Fibroblast of lung (primary cell): ENCODE measurements at regions not wholly inside any gene's neighbourhood (a gene's known extent, or its start where the extent isn't known, plus 50 kb on each side); places are given as distances from the start of the nearest gene placed in this dataset.
"Not testable (repeated sequence)": the region's sequence is repeated elsewhere in the genome, so short reads cannot be mapped to it uniquely, and the experiment has no call there.

ENCODE experiments used
- CTCF ChIP-seq, 2 donors: IDR thresholded peaks in 1 of 2; conservative IDR thresholded peaks in 1 of 2; 1 replicate in 1 of 2; 2 replicates in 1 of 2; pipeline ENCODE4 v1.5.1; 2011 to 2012; ENCODE audit warnings: low read length in 2 of 2, control low read depth in 1 of 2, inconsistent platforms in 1 of 2, low read depth in 1 of 2, mild to moderate bottlenecking in 1 of 2
- EZH2 ChIP-seq: IDR thresholded peaks from 2 replicates; pipeline ENCODE4 v1.5.1; 2012; ENCODE audit warnings: low read length, control low read depth, mild to moderate bottlenecking; ENCODE audit errors: missing control alignments

GRCh38 chr9:31597086-31597485 lies 787.4 kb upstream of the ACO1 start:
- TF ChIP-seq CTCF (conservative IDR thresholded peaks at IDR 0.05 in 1 of 2, IDR thresholded peaks at IDR 0.05 in 1 of 2; ENCODE audit: low read depth in 1 of 2, low read length in 2 of 2); EZH2: not testable (repeated sequence)
